NCI-H2227 (cell line): ENCODE measurements at regions not wholly inside any gene's neighbourhood (a gene's known extent, or its start where the extent isn't known, plus 50 kb on each side); places are given as distances from the start of the nearest gene placed in this dataset.

Experiments used
- DNase-seq: peaks from one replicate; lab custom pipeline; 2025; ENCODE audit not compliant: unreplicated experiment; lab: John Stamatoyannopoulos, UW

DNA sequence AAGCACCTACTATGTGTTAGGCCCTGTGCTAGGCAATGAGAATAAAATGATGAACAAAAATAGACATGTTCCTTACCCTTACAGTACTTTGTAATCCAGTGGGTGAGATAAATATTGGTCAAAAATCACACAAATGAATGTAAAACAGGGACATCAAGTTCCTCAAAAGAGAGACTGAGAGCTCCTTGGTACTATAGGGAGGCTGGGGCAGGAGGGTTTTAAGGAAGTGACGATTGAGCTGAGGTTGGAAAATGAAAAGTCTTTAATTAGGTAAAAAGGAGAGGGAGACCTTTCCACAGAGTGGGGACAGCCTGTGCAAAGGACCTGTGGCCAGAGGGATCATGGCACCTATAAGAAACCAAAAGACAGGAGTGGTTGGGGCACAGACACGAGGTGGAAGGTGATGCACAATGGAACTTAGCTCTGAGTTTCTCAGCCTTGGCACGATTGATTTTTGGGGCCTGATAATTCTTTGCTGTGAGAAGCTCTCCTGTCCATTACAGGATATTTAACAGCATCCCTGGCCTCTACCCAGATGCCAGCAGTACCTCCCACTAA lies 140.3 kb downstream of the CEP57L1 start:
- no peak for DNase-seq

DNA sequence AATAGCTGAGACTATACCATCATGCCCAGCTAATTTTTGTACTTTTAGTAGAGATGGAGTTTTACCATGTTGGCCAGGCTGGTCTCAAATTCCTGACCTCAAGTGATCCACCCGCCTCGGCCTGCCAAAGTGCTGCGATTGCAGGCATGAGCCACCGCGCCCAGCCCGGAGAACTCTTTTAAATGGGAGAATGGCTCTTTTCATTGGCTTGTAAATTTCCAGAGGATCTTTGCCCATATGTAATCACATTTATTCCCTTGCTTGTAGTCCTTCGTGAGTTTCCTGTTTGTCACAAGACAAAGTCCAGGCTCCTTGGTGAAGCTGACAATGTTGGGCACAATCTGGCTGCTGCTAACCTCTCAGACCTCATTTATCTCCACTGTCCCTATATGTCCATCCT lies 135.1 kb downstream of the CEP57L1 start:
- no peak for DNase-seq

DNA sequence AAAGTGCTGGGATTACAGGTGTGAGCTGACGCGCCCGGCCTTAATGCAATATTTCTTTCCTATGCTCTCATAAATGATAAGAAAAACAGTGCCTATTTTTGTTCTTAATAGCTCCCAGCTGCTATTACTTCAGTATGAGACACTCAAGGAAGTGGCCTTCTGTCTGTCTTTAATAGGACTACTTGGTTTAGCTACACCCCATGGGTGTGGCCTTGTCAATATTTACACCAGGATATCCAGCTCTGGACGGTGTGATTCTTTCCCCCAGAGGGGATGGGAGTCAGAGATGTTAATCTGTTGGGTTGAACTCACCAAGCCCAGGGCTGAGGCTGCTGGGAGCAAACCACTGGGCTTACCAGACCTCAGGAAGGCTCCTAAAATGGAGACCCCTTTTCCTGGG lies 134.2 kb downstream of the CEP57L1 start:
- no peak for DNase-seq

DNA sequence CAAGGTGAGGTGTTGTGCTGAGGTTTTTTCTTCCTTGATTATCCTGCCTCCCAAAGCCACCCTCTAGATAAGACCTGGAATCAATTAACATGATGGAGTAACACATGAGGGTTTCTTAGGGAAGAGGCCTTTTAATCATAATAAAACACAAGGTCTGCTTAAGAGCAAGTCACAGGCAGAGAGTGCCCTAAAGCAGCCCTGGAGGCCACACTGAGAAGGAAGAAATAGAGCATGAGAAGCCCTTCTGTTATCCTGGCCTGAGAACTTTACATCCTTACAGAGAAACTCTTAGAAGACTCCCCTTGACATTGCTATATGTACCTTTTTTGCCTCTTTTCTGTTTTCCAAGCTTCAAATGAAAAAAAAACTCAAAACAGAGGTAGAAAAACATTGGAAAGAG lies 132.3 kb downstream of the CEP57L1 start:
- DNase-seq = no peak

DNA sequence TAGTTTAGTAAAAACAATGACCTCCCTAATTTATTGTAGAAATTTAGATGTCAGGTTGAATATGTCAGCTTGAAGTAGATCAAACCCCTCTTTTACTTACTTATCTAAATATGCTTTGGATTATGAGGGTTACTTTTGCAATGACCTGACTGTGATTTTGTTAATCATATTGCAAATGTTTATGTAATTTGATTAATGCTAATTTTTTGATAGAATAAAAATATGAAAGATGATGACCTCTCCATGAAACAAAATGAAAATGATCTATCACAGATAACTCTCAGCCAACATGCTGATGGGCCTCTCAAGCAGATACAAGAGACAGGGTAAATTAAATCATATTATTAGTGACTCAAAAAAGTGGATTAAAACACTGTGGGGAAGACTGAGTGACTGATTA lies 131.0 kb downstream of the CEP57L1 start:
- DNase-seq = no peak

DNA sequence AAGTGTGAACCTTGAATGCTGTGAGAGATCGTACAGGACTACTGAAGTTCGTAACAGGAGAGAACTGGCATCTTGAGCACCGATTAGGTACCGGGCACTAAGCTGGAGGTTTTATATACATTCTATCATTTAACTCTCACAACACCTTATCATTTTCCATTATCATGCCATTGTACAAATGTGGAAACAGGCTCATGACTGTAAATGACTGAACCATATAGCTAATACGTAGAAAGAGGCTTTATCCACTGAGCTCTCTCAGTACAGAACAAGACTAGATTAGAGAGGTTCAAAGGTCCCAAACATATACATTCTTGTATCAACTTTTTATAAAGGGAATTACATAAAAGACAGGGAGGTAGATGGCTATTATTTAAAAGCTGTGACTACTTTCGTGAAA lies 130.6 kb downstream of the CEP57L1 start:
- no peak for DNase-seq

DNA sequence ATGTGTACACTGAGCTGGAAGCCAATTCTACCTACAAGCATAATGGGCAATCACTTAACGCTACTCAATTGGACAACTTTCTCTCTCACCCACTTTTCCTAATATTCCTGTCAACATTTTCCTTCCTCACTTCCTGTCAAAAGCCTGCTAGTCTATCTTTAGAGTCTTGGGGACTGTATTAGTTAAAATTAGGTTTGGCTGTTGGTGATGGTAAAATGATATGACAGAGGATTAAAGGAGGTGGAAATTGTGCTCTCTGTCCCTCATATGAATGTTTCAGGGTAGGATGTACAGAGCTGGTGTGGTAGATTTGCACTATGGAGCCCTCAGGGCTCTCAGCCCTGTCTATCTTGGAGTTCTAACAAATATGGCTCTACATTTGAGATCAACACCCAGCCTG lies 129.7 kb downstream of the CEP57L1 start:
- DNase-seq = no peak

DNA sequence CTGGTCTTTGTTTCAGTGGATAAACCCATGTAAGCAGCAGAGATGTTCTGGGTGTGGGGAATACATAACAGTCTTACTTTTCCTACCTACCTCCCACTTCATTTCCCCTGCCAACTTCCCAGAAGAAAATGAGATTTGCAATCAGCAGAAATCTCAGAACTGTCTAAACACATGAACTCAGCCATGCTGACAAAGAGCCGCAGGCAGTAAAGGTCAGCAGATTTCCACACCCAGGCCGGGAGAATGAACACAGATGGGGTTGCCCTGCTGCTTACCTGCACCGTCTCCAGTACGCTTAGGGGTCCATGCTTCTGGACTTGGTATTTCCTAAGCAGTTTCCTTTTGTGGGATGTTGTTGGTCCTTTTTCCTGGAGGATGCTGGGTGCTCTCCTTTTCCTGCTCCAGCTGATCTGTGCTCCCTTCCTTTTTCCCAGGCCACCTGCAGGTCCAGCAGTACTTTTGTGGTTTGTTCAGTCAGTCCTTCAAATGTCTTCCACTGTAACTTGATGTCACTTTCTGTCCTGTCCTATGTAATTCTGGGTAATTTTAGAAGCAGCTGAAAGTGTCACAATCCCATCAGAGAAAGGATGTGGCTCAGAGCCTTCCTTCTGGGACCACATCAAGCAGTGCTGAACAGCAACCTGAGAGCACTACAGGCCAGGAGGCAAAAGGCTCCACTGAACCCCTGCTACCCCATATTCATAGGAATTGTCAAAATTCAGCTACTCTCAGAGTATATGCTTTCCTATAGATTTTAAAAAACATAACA lies 129.0 kb downstream of the CEP57L1 start:
- DNase-seq = no peak

DNA sequence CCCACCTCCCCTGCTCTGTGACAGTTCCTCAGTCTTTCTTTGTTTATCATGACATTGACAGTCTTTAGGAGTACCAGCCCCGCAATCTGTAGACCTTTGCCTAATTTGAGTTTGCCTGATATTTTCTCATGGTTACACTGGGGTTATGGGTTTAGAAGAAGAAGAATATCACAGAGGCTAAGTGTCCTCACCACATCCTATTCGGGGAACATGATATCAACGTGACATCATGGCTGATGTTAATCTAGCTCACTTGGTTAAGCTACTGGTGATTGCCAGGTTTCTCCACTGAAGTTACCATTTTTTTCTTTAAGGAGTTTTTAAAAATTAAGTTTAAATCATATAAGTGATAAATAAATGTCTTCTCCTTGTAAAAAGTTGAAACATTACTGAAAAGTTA lies 127.5 kb downstream of the CEP57L1 start:
- no peak for DNase-seq

DNA sequence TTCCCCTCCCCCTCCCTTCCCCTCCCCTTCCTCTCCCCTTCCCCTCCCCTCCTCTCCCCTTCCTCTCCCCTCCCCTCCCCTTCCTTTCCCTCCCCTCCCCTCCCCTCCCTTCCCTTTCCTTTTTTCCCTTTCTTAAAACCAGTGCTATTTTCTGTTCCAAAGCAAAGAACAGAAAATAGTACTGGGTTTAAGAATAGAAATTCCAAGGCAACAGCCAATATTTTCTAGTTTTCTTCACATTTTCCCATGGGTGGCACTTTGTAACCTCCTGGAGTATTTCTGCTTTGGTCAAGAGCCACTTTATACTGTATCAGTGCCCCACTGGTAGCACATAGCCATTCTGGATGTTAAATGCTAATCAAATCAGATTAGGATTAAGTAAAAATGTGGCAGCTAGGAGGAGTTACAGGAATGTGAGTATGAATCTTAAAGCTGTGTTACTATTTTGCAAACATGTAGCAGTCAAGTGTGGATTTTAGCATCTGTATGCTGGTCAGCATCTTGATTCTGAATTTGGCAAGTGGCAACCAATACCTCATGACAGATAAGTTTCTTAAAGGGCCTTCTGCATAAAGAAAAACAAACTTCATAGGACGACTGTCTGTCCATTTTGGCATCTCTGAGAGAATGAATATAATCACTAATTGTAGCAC lies 126.4 kb downstream of the CEP57L1 start:
- no peak for DNase-seq
